ENCODE measurements at regions not wholly inside any gene's neighbourhood (a gene's known extent, or its start where the extent isn't known, plus 50 kb on each side); places are given as distances from the start of the nearest gene placed in this dataset.

- no TSS peak for BruUV-seq (replicated peaks)
- in situ Hi-C loops (cut with HindIII; ENCODE audit: low pct_unique_long_range_greater_than_20kb, low sequenced_read_pairs) = no loop called here
- DNase-seq (ENCODE audit: low read depth, low spot score) (no peak), ATAC-seq (no peak)
- Histone ChIP-seq H3K27ac (ENCODE audit: low read length) (no peak overlapping the region), H3K4me1 (ENCODE audit: control insufficient read depth, insufficient read depth, low read length) (no peaks in the 10 kb centered on the region), H3K27me3 (ENCODE audit: control insufficient read depth, insufficient read depth, low read length) (no peaks in the 10 kb centered on the region; the same call in 1 of the 2 replicates), H3K9me3 (ENCODE audit: control insufficient read depth, insufficient read depth, low read depth, low read length) (no peaks in the 10 kb centered on the region), H3K4me3 (ENCODE audit: low read depth in 2 of 2, low read length in 2 of 2) (no peak overlapping the region), H3K36me3 (ENCODE audit: control insufficient read depth, insufficient read depth, low read length) (no peaks in the 10 kb centered on the region)
- TF ChIP-seq CTCF (IDR thresholded peaks at IDR 0.05) (no peak), POLR2AphosphoS5 (IDR thresholded peaks at IDR 0.05; ENCODE audit: low read depth, low read length) (no peak), REST (IDR thresholded peaks at IDR 0.05; ENCODE audit: insufficient read depth in 1 of 2, low read depth in 2 of 2, low read length in 1 of 2) (no peak), SIN3A (IDR thresholded peaks at IDR 0.05; ENCODE audit: borderline replicate concordance, insufficient read depth, low read depth, low read length) (no peak), TCF7L2 (IDR thresholded peaks at IDR 0.05; ENCODE audit: low read depth, low read length) (no peak)
- intact Hi-C loops (cut with micrococcal nuclease; ENCODE audit: unreplicated experiment) = no loop called here
- POLR2A ChIA-PET = no interaction called here
- CTCF ChIA-PET = no interaction called here
Observed at GRCh38 chr20:24776755-24777271, 172.3 kb upstream of the CST7 start.

GRCh38 chr20:24777746-24778145 lies 171.3 kb upstream of the CST7 start:
- no peaks in the 10 kb centered on the region; the same call in 1 of the 2 replicates for H3K27me3 ChIP-seq (ENCODE audit: control insufficient read depth, insufficient read depth, low read length)
- TF ChIP-seq POLR2AphosphoS5 (IDR thresholded peaks at IDR 0.05; ENCODE audit: low read depth, low read length) (no peak), SIN3A (IDR thresholded peaks at IDR 0.05; ENCODE audit: borderline replicate concordance, insufficient read depth, low read depth, low read length) (no peak), CTCF (IDR thresholded peaks at IDR 0.05) (no peak), REST (IDR thresholded peaks at IDR 0.05; ENCODE audit: insufficient read depth in 1 of 2, low read depth in 2 of 2, low read length in 1 of 2) (no peak), TCF7L2 (IDR thresholded peaks at IDR 0.05; ENCODE audit: low read depth, low read length) (no peak)
- ChIA-PET POLR2A (no interaction called here), CTCF (no interaction called here)
- BruUV-seq (replicated peaks) = no TSS peak
- in situ Hi-C loops (cut with HindIII; ENCODE audit: low pct_unique_long_range_greater_than_20kb, low sequenced_read_pairs) = no loop called here
- no peak overlapping the region for H3K27ac ChIP-seq (ENCODE audit: low read length)
- DNase-seq (ENCODE audit: low read depth, low spot score) (no peak), ATAC-seq (no peak)
- intact Hi-C loops (cut with micrococcal nuclease; ENCODE audit: unreplicated experiment) = no loop called here
- H3K4me1 ChIP-seq (ENCODE audit: control insufficient read depth, insufficient read depth, low read length) = no peaks in the 10 kb centered on the region
- H3K9me3 ChIP-seq (ENCODE audit: control insufficient read depth, insufficient read depth, low read depth, low read length) = no peaks in the 10 kb centered on the region
- no peak overlapping the region for H3K4me3 ChIP-seq (ENCODE audit: low read depth in 2 of 2, low read length in 2 of 2)
- no peaks in the 10 kb centered on the region for H3K36me3 ChIP-seq (ENCODE audit: control insufficient read depth, insufficient read depth, low read length)
